ENCODE measurements at regions not wholly inside any gene's neighbourhood (a gene's known extent, or its start where the extent isn't known, plus 50 kb on each side); places are given as distances from the start of the nearest gene placed in this dataset.
"Not testable (repeated sequence)": the region's sequence is repeated elsewhere in the genome, so short reads cannot be mapped to it uniquely, and the experiment has no call there.

DNA sequence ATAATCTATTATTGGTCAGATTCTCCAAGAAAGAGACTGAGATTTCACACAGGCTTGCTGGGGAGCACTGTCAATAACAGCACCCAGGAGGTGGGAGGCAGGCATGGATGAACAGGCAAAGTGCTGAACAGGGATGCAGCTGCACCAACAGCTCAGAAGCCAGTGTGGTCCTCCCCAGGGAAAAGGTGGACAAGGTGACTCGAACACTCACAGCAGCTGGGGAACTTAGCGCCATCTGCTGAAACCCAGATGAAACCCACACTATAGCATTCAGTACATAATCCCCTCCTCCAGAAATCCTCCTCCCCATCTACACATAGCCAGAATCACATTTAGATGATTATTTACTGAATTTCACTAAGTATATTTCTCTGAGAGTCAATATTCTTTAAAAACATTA, 255.2 kb upstream of the WSB1 start:
- Histone ChIP-seq H4K20me1 (ENCODE audit: insufficient read depth, low read length) (no peaks in the 10 kb centered on the region), H3K36me3 (ENCODE audit: insufficient read depth, low read length) (no peaks in the 10 kb centered on the region), H3K9me3 (ENCODE audit: low read length) (no peaks in the 10 kb centered on the region), H2AFZ (ENCODE audit: low read length) (no peak overlapping the region), H3K9me2 (ENCODE audit: insufficient read depth, low read length) (no peaks in the 10 kb centered on the region), H3K79me2 (ENCODE audit: insufficient read depth, low read depth, low read length) (no peaks in the 10 kb centered on the region), H3K27ac (ENCODE audit: low read depth, low read length, poor library complexity, severe bottlenecking) (no peak overlapping the region), H3K4me3 (ENCODE audit: low read depth, low read length, poor library complexity, severe bottlenecking) (no peak overlapping the region), H3K4me1 (ENCODE audit: insufficient read depth, low read length, poor library complexity, severe bottlenecking) (no peaks in the 10 kb centered on the region), H3K4me2 (ENCODE audit: low read length) (no peak overlapping the region)
- DNase-seq (ENCODE audit: low spot score): peak; percentile 69
- POLR2A ChIA-PET: no interaction called here
- CTCF ChIA-PET (ENCODE audit: unreplicated experiment): no interaction called here
- intact Hi-C loops (cut with micrococcal nuclease; ENCODE audit: unreplicated experiment): no loop called here
- TF ChIP-seq CTCF (conservative IDR thresholded peaks at IDR 0.05; ENCODE audit: low read length): peak; percentile 67
- no peak for TF ChIP-seq EZH2phosphoT487 (IDR thresholded peaks at IDR 0.05; ENCODE audit: borderline replicate concordance, low read depth, low read length)
- no TSS peak for BruUV-seq (replicated peaks)

DNA sequence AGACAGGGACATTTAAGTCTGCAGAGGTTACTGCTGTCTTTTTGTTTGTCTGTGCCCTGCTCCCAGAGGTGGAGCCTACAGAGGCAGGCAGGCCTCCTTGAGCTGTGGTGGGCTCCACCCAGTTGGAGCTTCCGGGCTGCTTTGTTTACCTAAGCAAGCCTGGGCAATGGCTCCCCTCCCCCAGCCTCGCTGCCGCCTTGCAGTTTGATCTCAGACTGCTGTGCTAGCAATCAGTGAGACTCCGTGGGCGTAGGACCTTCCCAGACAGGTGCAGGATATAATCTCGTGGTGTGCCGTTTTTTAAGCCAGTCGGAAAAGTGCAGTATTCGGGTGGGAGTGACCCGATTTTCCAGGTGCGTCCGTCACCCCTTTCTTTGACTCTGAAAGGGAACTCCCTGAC, 248.9 kb upstream of the WSB1 start:
- H3K36me3 ChIP-seq (ENCODE audit: insufficient read depth, low read length); CTCF ChIA-PET (ENCODE audit: unreplicated experiment); H4K20me1 ChIP-seq (ENCODE audit: insufficient read depth, low read length); POLR2A ChIA-PET; H3K27ac ChIP-seq (ENCODE audit: low read depth, low read length, poor library complexity, severe bottlenecking); H3K9me2 ChIP-seq (ENCODE audit: insufficient read depth, low read length); BruUV-seq (replicated peaks); H3K79me2 ChIP-seq (ENCODE audit: insufficient read depth, low read depth, low read length); H3K4me1 ChIP-seq (ENCODE audit: insufficient read depth, low read length, poor library complexity, severe bottlenecking); DNase-seq (ENCODE audit: low spot score); H3K4me3 ChIP-seq (ENCODE audit: low read depth, low read length, poor library complexity, severe bottlenecking); intact Hi-C loops (cut with micrococcal nuclease; ENCODE audit: unreplicated experiment); H3K4me2 ChIP-seq (ENCODE audit: low read length); H2AFZ ChIP-seq (ENCODE audit: low read length); H3K9me3 ChIP-seq (ENCODE audit: low read length): not testable (repeated sequence)

DNA sequence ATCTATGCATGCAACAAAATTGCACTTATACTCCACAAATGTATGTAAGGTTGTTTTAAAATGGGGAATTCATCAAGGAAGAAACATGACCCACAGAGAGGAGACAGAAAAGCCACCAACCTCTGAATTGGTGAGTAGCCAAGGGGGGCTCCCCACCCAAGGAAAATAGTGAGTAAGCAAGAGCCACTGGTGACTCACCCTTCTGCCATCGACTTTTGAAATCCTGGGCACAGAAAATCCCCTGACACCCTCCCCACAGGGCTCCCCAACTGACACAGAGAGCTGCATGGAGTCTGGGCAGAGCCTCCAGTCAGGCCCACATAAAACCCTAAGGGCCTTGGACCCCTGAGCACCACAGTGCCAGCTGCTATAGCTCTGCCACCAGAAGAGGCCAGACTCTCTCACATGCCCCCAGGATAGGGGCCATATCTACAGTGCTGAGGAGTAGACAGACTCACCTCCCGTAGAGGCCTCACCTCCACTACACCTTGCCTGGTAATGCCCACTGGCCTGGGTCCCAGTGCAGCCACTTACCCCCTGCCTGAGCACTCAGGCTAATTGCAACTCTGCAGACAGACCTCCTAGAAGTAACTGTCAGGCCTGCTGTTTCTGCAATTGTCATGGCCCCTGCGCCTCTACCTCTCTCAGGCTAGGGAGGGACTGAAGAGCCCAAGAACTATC, 244.7 kb upstream of the WSB1 start:
- no peaks in the 10 kb centered on the region for H3K79me2 ChIP-seq (ENCODE audit: insufficient read depth, low read depth, low read length)
- no peak overlapping the region for H3K27ac ChIP-seq (ENCODE audit: low read depth, low read length, poor library complexity, severe bottlenecking)
- no peak overlapping the region for H3K4me2 ChIP-seq (ENCODE audit: low read length)
- H2AFZ ChIP-seq (ENCODE audit: low read length): no peak overlapping the region
- H3K4me3 ChIP-seq (ENCODE audit: low read depth, low read length, poor library complexity, severe bottlenecking): no peak overlapping the region
- intact Hi-C loops (cut with micrococcal nuclease; ENCODE audit: unreplicated experiment): no loop called here
- ChIA-PET POLR2A (interaction anchor here (0.5 kb wide), 1 partner anchor 260 kb away, joined by 3 read pairs; no protein-coding TSS in a partner anchor), CTCF (ENCODE audit: unreplicated experiment) (no interaction called here)
- no peaks in the 10 kb centered on the region; the same call in 1 of the 2 replicates for H3K9me2 ChIP-seq (ENCODE audit: insufficient read depth, low read length)
- H4K20me1 ChIP-seq (ENCODE audit: insufficient read depth, low read length): no peaks in the 10 kb centered on the region
- no peak for DNase-seq (ENCODE audit: low spot score)
- H3K36me3 ChIP-seq (ENCODE audit: insufficient read depth, low read length): no peaks in the 10 kb centered on the region
- no TSS peak for BruUV-seq (replicated peaks)
- no peaks in the 10 kb centered on the region for H3K4me1 ChIP-seq (ENCODE audit: insufficient read depth, low read length, poor library complexity, severe bottlenecking)
- no peaks in the 10 kb centered on the region for H3K9me3 ChIP-seq (ENCODE audit: low read length)
- TF ChIP-seq CTCF (conservative IDR thresholded peaks at IDR 0.05; ENCODE audit: low read length): no peak
- no peak for TF ChIP-seq EZH2phosphoT487 (IDR thresholded peaks at IDR 0.05; ENCODE audit: borderline replicate concordance, low read depth, low read length)

Data from OCI-LY7 (cell line).